ENCODE measurements at regions not wholly inside any gene's neighbourhood (a gene's known extent, or its start where the extent isn't known, plus 50 kb on each side); places are given as distances from the start of the nearest gene placed in this dataset.

DNA sequence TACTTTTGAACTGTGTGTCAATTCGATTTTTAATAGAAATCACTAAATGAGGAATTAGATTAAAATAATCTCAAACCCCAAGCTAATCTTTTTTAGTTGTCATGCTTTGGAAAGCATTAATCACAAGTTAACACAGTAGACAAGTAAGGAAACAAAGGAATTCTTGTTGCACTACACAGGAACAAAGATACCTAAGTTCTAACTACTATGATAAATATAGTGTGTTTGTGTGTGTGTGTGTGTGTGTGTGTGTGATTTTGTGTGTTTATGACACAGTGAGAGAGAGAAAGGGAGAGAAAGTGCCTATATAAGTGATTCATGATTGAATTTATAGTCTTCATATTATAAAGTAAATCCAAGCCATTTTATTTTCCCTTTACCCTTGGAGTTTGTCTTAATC is 931.4 kb downstream of the PCDH7 start:
- Histone ChIP-seq H3K36me3 (no peaks in the 10 kb centered on the region), H3K4me1 (no peaks in the 10 kb centered on the region), H3K27ac (no peak overlapping the region), H3K4me3 (no peak overlapping the region), H3K27me3 (no peaks in the 10 kb centered on the region), H3K9me3 (no peaks in the 10 kb centered on the region)
- WGBS, 2 donors = 69 to 72% methylated on average over 1 of the region's 1 CpG
- no peak for DNase-seq
- no peak for ATAC-seq (ENCODE audit: low FRiP score in 2 of 2)
- no peak for TF ChIP-seq POLR2A (IDR thresholded peaks at IDR 0.05)
- no peak for TF ChIP-seq EP300 (IDR thresholded peaks at IDR 0.05)
- TF ChIP-seq CTCF (IDR thresholded peaks at IDR 0.05) = no peak
- TF ChIP-seq POLR2AphosphoS5 (IDR thresholded peaks at IDR 0.05) = no peak

DNA sequence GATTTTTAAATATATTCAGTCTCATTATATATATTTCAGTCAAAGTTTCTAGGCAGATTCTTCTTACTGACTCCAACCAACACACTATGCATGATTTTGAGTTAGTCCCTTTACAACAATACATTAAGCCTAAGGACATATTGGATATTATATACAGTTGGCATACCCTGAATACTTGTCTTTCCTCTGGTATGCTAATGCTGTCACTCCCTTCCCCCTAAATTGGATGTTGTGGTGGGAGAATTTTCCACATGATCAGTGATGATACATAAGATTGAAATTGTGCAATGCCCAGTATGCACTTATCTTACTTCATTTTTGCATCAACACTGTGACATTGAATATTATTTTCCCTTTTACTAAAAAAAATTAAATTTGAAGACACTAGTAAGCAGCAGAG is 935.2 kb downstream of the PCDH7 start:
- ATAC-seq (ENCODE audit: low FRiP score in 2 of 2) = no peak
- TF ChIP-seq POLR2A (IDR thresholded peaks at IDR 0.05) = no peak
- TF ChIP-seq EP300 (IDR thresholded peaks at IDR 0.05) = no peak
- no peak for TF ChIP-seq POLR2AphosphoS5 (IDR thresholded peaks at IDR 0.05)
- no peak for TF ChIP-seq CTCF (IDR thresholded peaks at IDR 0.05)
- no peak for DNase-seq
- Histone ChIP-seq H3K4me3 (no peak overlapping the region), H3K9me3 (no peaks in the 10 kb centered on the region), H3K27ac (no peak overlapping the region), H3K27me3 (no peaks in the 10 kb centered on the region), H3K36me3 (no peaks in the 10 kb centered on the region), H3K4me1 (no peaks in the 10 kb centered on the region)

GRCh38 chr4:31657859-31658570 is 937.8 kb downstream of the PCDH7 start:
- Histone ChIP-seq H3K4me3 (no peak overlapping the region), H3K9me3 (no peaks in the 10 kb centered on the region), H3K27ac (no peak overlapping the region), H3K36me3 (no peaks in the 10 kb centered on the region), H3K27me3 (no peaks in the 10 kb centered on the region), H3K4me1 (no peaks in the 10 kb centered on the region)
- 84% methylated on average over 5 of the region's 5 CpGs for WGBS, 2 donors
- no peak for ATAC-seq (ENCODE audit: low FRiP score in 2 of 2)
- no peak for DNase-seq
- TF ChIP-seq EP300 (IDR thresholded peaks at IDR 0.05) (no peak), CTCF (IDR thresholded peaks at IDR 0.05) (no peak), POLR2A (IDR thresholded peaks at IDR 0.05) (no peak), POLR2AphosphoS5 (IDR thresholded peaks at IDR 0.05) (no peak)

DNA sequence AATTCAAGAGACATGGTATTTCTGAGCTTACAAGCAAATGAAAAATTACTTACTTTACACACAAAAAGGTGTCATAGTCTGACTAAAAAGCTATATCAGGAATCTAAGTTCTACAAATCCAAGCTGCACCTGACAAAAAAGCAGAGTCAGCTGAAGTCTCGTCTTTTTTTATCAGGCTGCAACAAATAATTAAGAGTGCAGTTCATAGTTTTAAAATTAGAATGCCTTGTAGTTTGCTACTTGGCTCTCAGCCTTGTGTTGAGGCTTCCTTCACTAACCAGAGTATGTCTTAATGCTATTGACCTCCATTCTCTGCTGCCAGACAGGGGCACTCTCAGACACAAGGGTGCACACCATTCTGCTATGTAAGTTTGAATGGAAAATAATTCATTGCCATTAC is 940.7 kb downstream of the PCDH7 start:
- Histone ChIP-seq H3K9me3 (no peaks in the 10 kb centered on the region), H3K27ac (no peak overlapping the region), H3K4me3 (no peak overlapping the region), H3K36me3 (no peaks in the 10 kb centered on the region), H3K4me1 (no peaks in the 10 kb centered on the region), H3K27me3 (no peaks in the 10 kb centered on the region)
- no peak for ATAC-seq (ENCODE audit: low FRiP score in 2 of 2)
- no peak for DNase-seq
- WGBS, 2 donors = 60 to 67% methylated on average over 1 of the region's 1 CpG
- TF ChIP-seq CTCF (IDR thresholded peaks at IDR 0.05) (no peak), EP300 (IDR thresholded peaks at IDR 0.05) (no peak), POLR2AphosphoS5 (IDR thresholded peaks at IDR 0.05) (no peak), POLR2A (IDR thresholded peaks at IDR 0.05) (no peak)

GRCh38 chr4:31662951-31663350 is 942.8 kb downstream of the PCDH7 start:
- no peak for TF ChIP-seq POLR2AphosphoS5 (IDR thresholded peaks at IDR 0.05)
- Histone ChIP-seq H3K27me3 (no peaks in the 10 kb centered on the region), H3K27ac (no peak overlapping the region), H3K4me3 (no peak overlapping the region), H3K36me3 (no peaks in the 10 kb centered on the region), H3K9me3 (no peaks in the 10 kb centered on the region), H3K4me1 (no peaks in the 10 kb centered on the region)
- no peak for ATAC-seq (ENCODE audit: low FRiP score in 2 of 2)
- 96 to 97% methylated on average over 2 of the region's 2 CpGs for WGBS, 2 donors
- DNase-seq = no peak
